ENCODE measurements at regions not wholly inside any gene's neighbourhood (a gene's known extent, or its start where the extent isn't known, plus 50 kb on each side); places are given as distances from the start of the nearest gene placed in this dataset.

DNA sequence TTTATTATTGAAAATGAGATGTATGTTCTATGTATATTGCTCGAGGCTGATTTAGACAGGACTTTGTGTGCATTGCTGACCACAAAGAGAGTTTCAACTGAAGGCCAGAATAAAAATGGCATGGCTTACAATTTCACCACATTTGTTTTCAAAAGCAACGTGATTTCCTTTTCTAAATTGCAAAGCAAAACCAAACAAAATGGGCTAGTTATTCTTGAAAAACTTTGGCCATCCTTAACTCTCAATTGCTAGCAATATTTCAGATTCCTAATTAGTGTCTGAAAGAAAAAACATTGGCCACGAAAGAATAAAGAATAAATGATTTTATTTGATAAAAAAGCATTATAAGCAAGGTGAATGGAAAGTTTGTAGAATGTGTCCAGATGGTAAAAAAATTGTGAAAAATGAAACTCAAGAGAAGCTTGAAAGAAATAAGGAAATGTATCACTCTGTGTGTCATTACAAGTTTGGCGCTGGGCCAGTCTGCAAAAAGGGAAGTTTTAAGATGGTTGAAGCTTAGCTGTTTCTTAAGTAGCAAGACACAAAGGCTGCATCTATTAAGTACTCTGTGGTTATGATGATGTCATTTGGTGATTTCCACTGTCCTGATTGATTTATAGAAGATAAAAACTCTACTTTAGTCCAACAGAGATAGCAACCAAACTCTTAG lies 89.2 kb upstream of the PRLR start:
- TF ChIP-seq EZH2 (IDR thresholded peaks at IDR 0.05; ENCODE audit: low read length, missing control alignments) (no peak), CTCF (conservative IDR thresholded peaks at IDR 0.05 in 1 of 2, IDR thresholded peaks at IDR 0.05 in 1 of 2; ENCODE audit: low read depth in 1 of 2, low read length in 2 of 2) (no peak)
- no peak overlapping the region for H2AFZ ChIP-seq (ENCODE audit: low read length)
- no peaks in the 10 kb centered on the region for H3K4me1 ChIP-seq (ENCODE audit: control insufficient read depth, extremely low read depth, insufficient read depth, low read length)
- H3K79me2 ChIP-seq (ENCODE audit: control insufficient read depth, insufficient read depth, low read length): no peaks in the 10 kb centered on the region
- H3K4me3 ChIP-seq (replicated peaks in 1 of 4; ENCODE audit: control extremely low read depth in 1 of 4, insufficient read depth in 1 of 4, low read depth in 3 of 4, low read length in 4 of 4): no peak overlapping the region
- no peak overlapping the region for H3K4me2 ChIP-seq (ENCODE audit: extremely low read depth, insufficient read depth, low read length)
- H3K36me3 ChIP-seq (ENCODE audit: control insufficient read depth, insufficient read depth, low read length): no peaks in the 10 kb centered on the region
- H3K9me3 ChIP-seq (ENCODE audit: control insufficient read depth, insufficient read depth, low read depth, low read length): no peaks in the 10 kb centered on the region
- peak in 1 of 2 donors; percentile 72 for DNase-seq (ENCODE audit: low read depth in 2 of 2)
- H3K27me3 ChIP-seq (ENCODE audit: control insufficient read depth, insufficient read depth, low read length): no peaks in the 10 kb centered on the region
- no peak overlapping the region for H3K9ac ChIP-seq (ENCODE audit: insufficient read depth, low read length)
- H3K27ac ChIP-seq (ENCODE audit: insufficient read depth, low read length): no peak overlapping the region
- no peaks in the 10 kb centered on the region for H4K20me1 ChIP-seq (ENCODE audit: control insufficient read depth, extremely low read depth, insufficient read depth, low read length)

- no peaks in the 10 kb centered on the region for H3K27me3 ChIP-seq (ENCODE audit: control insufficient read depth, insufficient read depth, low read length)
- no peaks in the 10 kb centered on the region for H3K4me1 ChIP-seq (ENCODE audit: control insufficient read depth, extremely low read depth, insufficient read depth, low read length)
- H3K27ac ChIP-seq (ENCODE audit: insufficient read depth, low read length): no peak overlapping the region
- DNase-seq (ENCODE audit: low read depth in 2 of 2): no peak
- H2AFZ ChIP-seq (ENCODE audit: low read length): no peak overlapping the region
- no peak overlapping the region for H3K4me3 ChIP-seq (replicated peaks in 1 of 4; ENCODE audit: control extremely low read depth in 1 of 4, insufficient read depth in 1 of 4, low read depth in 3 of 4, low read length in 4 of 4)
- H3K79me2 ChIP-seq (ENCODE audit: control insufficient read depth, insufficient read depth, low read length): no peaks in the 10 kb centered on the region
- H3K4me2 ChIP-seq (ENCODE audit: extremely low read depth, insufficient read depth, low read length): no peak overlapping the region
- H3K9ac ChIP-seq (ENCODE audit: insufficient read depth, low read length): no peak overlapping the region
- H3K36me3 ChIP-seq (ENCODE audit: control insufficient read depth, insufficient read depth, low read length): no peaks in the 10 kb centered on the region
- no peaks in the 10 kb centered on the region for H3K9me3 ChIP-seq (ENCODE audit: control insufficient read depth, insufficient read depth, low read depth, low read length)
- TF ChIP-seq CTCF (conservative IDR thresholded peaks at IDR 0.05 in 1 of 2, IDR thresholded peaks at IDR 0.05 in 1 of 2; ENCODE audit: low read depth in 1 of 2, low read length in 2 of 2): no peak
- TF ChIP-seq EZH2 (IDR thresholded peaks at IDR 0.05; ENCODE audit: low read length, missing control alignments): no peak
- no peaks in the 10 kb centered on the region for H4K20me1 ChIP-seq (ENCODE audit: control insufficient read depth, extremely low read depth, insufficient read depth, low read length)
Measured at GRCh38 chr5:35317586-35317985, 87.3 kb upstream of the PRLR start.

GRCh38 chr5:35316611-35317274 lies 86.5 kb upstream of the PRLR start:
- no peaks in the 10 kb centered on the region for H3K4me1 ChIP-seq (ENCODE audit: control insufficient read depth, extremely low read depth, insufficient read depth, low read length)
- TF ChIP-seq CTCF (conservative IDR thresholded peaks at IDR 0.05 in 1 of 2, IDR thresholded peaks at IDR 0.05 in 1 of 2; ENCODE audit: low read depth in 1 of 2, low read length in 2 of 2) (no peak), EZH2 (IDR thresholded peaks at IDR 0.05; ENCODE audit: low read length, missing control alignments) (no peak)

More at GRCh38 chr5:35316611-35317274, 86.5 kb upstream of the PRLR start:
- H3K9ac ChIP-seq (ENCODE audit: insufficient read depth, low read length): no peak overlapping the region
- no peaks in the 10 kb centered on the region for H3K27me3 ChIP-seq (ENCODE audit: control insufficient read depth, insufficient read depth, low read length)
- no peaks in the 10 kb centered on the region for H3K79me2 ChIP-seq (ENCODE audit: control insufficient read depth, insufficient read depth, low read length)
- no peak overlapping the region for H3K4me2 ChIP-seq (ENCODE audit: extremely low read depth, insufficient read depth, low read length)
- H3K36me3 ChIP-seq (ENCODE audit: control insufficient read depth, insufficient read depth, low read length): no peaks in the 10 kb centered on the region
- no peak overlapping the region for H3K27ac ChIP-seq (ENCODE audit: insufficient read depth, low read length)
- H4K20me1 ChIP-seq (ENCODE audit: control insufficient read depth, extremely low read depth, insufficient read depth, low read length): no peaks in the 10 kb centered on the region
- H3K4me3 ChIP-seq (replicated peaks in 1 of 4; ENCODE audit: control extremely low read depth in 1 of 4, insufficient read depth in 1 of 4, low read depth in 3 of 4, low read length in 4 of 4): no peak overlapping the region
- no peak overlapping the region for H2AFZ ChIP-seq (ENCODE audit: low read length)
- DNase-seq (ENCODE audit: low read depth in 2 of 2): peak in 1 of 2 donors; percentile 46
- no peaks in the 10 kb centered on the region for H3K9me3 ChIP-seq (ENCODE audit: control insufficient read depth, insufficient read depth, low read depth, low read length)

Data from fibroblast of lung (primary cell).